GM12873 (cell line): ENCODE measurements at regions not wholly inside any gene's neighbourhood (a gene's known extent, or its start where the extent isn't known, plus 50 kb on each side); places are given as distances from the start of the nearest gene placed in this dataset.

Experiments
- CTCF ChIP-seq: IDR thresholded peaks from 2 replicates; pipeline ENCODE4 v1.5.1; 2012; ENCODE audit warnings: low read depth, mild to moderate bottlenecking, moderate library complexity, low read length, control low read depth; ENCODE audit not compliant: insufficient read depth; ENCODE audit errors: missing control alignments

GRCh38 chr5:8714198-8714597 is 831.7 kb downstream of the SEMA5A start:
- TF ChIP-seq CTCF = no peak

- no peak for TF ChIP-seq CTCF
Measured at GRCh38 chr5:8714861-8715260, 831.0 kb downstream of the SEMA5A start.

GRCh38 chr5:8719796-8720195 is 826.1 kb downstream of the SEMA5A start:
- TF ChIP-seq CTCF = no peak

- TF ChIP-seq CTCF = no peak
Measured at GRCh38 chr5:8720506-8720905, 825.4 kb downstream of the SEMA5A start.

GRCh38 chr5:8721536-8721935 is 824.3 kb downstream of the SEMA5A start:
- no peak for TF ChIP-seq CTCF

GRCh38 chr5:8726383-8727036 is 819.4 kb downstream of the SEMA5A start:
- no peak for TF ChIP-seq CTCF

- TF ChIP-seq CTCF = no peak
Measured at GRCh38 chr5:8727396-8727795, 818.5 kb downstream of the SEMA5A start.
